ENCODE measurements at regions not wholly inside any gene's neighbourhood (a gene's known extent, or its start where the extent isn't known, plus 50 kb on each side); places are given as distances from the start of the nearest gene placed in this dataset.
"Not testable (repeated sequence)": the region's sequence is repeated elsewhere in the genome, so short reads cannot be mapped to it uniquely, and the experiment has no call there.

DNA sequence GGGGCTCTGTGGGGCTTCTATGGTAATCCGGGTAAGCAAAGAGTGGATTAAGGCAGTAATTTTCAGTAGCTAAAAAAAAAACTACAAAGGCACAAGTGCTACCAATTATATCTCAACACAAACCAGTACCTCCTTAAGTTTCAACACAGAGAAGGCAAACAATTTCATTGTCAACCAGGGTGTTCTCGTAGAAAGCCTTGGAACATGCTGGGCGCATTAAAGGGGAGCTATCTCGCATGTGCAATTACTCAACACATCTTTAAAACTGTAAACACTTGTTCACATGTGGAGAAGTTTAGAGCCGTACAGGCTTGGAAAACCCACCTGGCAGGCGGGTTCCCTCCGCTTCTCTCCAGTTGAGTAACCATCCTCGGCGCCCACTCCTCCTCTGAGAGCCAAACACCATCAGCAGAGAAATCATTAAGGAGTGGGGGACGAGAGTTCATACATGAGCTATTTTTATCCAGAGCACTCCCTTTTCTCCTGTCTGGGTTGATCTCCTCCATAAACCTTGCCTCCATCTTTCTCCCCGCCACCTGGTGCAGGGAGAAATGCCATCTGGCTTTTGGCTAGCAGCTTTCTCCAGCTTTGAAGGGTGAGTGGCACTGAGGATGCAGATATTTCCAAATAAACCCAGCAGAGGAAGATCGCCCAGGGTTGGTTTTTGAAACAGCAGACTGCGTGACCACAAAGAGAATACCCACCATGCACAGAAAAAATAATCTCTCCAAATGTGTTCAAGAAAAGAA is 287.1 kb downstream of the WDR11 start:
- no peak for DNase-seq

GRCh38 chr10:121138918-121139317 is 287.8 kb downstream of the WDR11 start:
- DNase-seq = no peak

- DNase-seq = not testable (repeated sequence)
Measured at GRCh38 chr10:121145802-121146395, 294.7 kb downstream of the WDR11 start.

GRCh38 chr10:121148921-121149320 is 297.8 kb downstream of the WDR11 start:
- no peak for DNase-seq

- DNase-seq = no peak
Measured at GRCh38 chr10:121152033-121152432, 300.9 kb downstream of the WDR11 start.

- DNase-seq = no peak
Measured at GRCh38 chr10:121152935-121153334, 301.8 kb downstream of the WDR11 start.

DNA sequence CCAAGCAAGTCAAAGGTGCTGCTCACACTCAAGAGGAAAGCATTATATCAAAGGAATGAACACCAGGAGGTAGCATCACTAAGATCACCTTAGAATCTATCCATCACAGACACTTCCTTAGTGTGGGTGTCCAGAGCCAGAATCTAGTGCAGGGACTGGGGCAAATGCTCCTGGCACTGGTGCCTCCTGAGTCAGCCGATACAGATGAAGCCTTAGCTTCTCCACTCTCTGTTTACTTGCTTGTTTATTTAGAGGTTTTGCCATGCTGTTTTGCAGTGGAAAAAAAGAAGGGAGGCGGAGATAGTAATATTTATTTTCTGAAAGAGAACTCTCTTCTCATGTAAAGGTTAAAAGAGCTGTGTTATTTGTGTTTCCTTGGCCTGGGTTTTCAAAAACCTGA is 303.1 kb downstream of the WDR11 start:
- DNase-seq = no peak

GRCh38 chr10:121154846-121155245 is 303.7 kb downstream of the WDR11 start:
- peak; percentile 51 for DNase-seq

DNA sequence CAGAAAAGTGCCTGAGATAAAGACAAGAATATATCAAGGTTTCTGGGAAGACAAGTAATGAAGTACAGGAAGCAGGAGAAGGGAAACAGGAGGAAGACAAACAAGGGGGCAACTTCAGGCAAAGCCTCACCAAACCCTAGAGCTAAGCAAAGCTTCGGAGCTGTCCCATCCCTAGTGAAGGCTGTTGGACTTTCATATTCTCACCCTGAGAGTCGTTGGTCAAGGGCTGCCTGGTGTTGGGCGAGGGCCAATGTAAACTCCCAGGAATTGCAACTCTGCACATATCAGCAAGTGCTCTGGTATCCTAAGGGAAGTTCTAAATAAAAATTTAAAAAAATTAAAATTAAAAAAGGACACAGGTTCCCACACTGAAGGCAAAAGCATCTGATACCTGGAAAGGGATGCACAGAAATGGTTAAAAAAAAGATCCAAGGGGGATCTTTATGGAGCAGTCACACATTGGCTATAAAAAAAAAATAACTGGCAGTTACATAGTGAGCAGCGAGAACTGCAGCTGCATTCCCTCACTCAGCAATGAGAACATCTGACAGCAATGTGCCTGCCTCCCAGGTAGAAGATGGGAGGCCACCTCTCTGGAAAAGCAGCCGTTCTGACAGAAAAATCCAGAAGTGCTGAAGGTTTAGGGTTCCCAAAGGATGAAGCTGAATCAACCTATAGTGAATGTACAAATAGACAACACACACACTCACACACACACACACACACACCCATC is 304.7 kb downstream of the WDR11 start:
- no peak for DNase-seq

DNA sequence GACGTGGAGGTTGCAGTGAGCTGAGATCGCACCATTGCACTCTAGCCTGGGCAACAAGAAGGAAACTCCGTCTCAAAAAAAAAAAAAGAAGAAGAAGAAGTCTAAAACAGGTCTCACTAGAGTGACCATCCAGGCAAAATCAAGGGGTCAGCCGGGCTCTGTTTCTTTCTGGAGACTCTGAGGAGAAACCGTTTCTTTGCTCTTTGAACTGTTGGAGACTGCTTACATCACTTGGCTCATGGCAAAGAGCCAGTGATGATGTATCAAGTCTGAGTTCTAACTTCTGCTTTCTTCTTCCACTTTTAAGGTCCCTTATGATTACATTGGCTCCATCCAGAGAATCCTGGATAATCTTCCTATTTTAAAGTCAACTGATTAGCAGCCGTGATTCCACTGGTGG is 306.8 kb downstream of the WDR11 start:
- no peak for DNase-seq

- peak; percentile 40 for DNase-seq
Measured at GRCh38 chr10:121158988-121159579, 307.9 kb downstream of the WDR11 start.

DNA sequence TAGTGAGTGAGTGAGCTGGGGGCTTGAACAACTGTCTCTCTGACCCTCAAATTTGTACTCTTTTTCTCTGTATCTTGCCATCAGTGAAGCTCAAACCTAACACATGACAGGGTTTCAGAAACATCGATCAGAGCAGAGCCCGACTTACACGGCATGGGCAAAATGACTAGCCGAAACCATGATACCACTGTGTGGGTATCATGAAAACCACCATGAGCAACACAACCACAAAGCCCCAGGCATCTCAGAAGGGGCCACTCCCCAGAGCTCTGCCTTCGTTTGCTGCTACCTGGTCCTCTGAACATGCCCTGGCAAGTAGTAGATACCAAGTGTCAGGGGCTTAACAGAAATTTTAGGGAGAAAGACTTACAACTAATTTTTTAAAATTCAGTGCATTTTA is 308.5 kb downstream of the WDR11 start:
- no peak for DNase-seq

DNA sequence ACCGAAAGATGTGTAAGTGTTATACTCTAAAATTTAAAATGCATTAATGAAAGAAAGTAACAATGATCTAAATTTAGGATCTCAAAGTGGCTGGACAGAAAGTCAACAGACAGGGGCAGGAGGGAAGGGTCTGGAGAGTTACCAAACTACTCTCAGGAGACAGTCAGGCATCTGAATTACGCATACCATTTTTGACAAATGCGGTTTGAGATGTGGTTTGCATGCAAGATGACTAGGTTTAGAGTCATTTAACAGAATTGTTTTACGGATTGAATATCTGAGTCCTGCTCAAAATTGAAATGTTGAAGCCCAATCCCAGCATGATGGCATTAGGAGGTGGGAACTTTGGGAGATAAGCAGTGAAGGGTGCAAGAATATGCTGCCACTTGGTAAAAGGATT is 314.1 kb downstream of the WDR11 start:
- no peak for DNase-seq

DNA sequence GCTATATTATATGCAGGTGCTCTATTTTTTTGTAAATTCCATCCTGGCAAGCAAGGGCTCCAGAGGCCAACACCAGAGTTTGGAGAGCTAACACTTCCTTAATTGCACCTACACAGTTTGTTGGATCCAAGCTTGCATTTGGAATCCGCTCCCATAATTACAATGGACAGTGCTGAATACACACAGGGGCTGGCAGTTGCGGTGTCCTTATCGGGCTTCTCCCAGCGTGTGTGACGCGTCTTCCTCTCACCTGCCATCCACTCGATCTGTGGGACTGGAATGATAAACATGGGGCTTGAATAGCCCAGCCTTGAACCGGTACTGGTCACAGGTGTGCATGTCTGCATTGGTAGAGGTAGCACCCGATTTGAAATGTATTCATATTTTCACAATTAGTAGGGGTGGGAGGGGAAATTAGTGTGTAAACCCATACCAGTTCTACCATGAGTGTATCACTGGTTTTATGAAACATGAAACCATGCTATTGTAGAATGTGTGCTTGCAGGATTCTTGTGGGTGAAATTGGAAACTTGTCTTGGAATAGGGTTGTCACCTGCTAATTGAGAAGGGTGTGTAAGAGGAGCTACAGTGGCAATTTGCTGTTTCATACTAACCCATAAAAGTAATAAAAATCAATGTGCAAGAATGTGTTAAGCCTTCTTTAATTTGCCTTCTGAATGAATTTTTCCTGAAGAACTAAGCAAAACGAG is 316.5 kb downstream of the WDR11 start:
- peak; percentile 42 for DNase-seq

GRCh38 chr10:121168545-121169216 is 317.5 kb downstream of the WDR11 start:
- no peak for DNase-seq

GRCh38 chr10:121169406-121169805 is 318.2 kb downstream of the WDR11 start:
- DNase-seq = no peak

- no peak for DNase-seq
Measured at GRCh38 chr10:121171825-121172787, 320.9 kb downstream of the WDR11 start.

DNA sequence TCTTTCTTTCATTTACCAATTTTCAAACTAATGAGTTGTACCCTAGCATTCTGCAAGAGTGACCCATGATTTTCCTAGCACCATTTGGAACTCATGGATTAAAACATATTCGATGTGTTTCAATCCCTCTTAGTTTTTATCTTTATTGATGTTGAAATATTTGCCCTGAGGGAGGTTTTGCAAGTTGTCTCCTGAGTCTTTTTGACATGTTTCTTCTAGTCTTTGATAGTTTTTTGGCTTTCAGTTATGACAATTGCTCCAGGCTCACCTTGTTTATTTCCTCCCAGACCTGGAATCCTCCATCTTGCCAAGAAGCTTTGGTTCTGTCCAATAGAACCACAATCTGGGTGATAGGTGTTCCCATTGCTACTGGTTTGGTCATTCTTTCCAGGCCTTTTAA is 327.8 kb downstream of the WDR11 start:
- DNase-seq = no peak

GRCh38 chr10:121182219-121182618 is 331.1 kb downstream of the WDR11 start:
- DNase-seq = no peak

GRCh38 chr10:121183236-121183635 is 332.1 kb downstream of the WDR11 start:
- peak; percentile 9 for DNase-seq

DNA sequence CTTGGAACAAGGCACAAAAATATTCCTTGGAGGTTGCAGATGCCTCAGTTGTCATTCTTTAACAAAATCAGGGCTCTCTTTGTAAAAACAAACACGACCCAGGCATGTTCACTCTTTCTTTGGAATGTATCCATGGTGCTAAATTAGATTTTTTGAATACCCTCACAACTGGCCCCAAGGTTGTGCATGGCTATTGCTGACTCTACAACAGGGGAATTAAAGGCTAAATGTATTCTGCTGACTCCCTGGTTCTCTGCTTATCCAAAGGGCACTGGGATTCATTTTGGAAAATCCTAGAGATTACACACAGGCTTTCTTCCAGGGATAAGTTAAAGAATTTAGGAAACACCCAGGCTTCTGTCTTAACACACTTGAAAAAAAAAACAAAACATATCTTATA is 332.5 kb downstream of the WDR11 start:
- no peak for DNase-seq

All from NCI-H748 treated with DMSO at 0.1 percent for 48 hours (cell line).